ENCODE measurements at regions not wholly inside any gene's neighbourhood (a gene's known extent, or its start where the extent isn't known, plus 50 kb on each side); places are given as distances from the start of the nearest gene placed in this dataset.

DNA sequence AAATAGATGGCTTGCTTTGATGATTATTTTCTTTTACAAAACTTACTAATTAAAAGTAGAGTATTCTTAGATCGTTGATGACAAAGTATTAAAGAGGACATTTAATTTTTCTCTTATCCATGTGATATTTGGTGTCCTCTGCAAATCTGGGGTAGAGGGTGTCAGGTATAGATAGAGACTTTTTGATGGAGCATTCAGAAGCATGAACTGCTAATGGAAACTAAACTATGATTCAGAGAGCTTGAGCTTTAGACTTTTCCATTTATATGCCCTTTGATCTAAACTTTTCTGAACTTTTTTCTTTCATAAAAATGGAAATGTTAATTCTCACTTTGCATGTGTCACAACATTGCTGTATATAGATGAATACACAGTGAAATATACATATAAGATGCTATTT, 619.7 kb downstream of the PLCL1 start:
- ChIA-PET CTCF (interaction anchor here (0.6 to 1.0 kb wide), 2 partner anchors 28 to 70 kb away, joined by 3 read pairs; no protein-coding TSS in a partner anchor), POLR2A (ENCODE audit: low non-redundant PET) (no interaction called here)
- TF ChIP-seq, protein P1, sequence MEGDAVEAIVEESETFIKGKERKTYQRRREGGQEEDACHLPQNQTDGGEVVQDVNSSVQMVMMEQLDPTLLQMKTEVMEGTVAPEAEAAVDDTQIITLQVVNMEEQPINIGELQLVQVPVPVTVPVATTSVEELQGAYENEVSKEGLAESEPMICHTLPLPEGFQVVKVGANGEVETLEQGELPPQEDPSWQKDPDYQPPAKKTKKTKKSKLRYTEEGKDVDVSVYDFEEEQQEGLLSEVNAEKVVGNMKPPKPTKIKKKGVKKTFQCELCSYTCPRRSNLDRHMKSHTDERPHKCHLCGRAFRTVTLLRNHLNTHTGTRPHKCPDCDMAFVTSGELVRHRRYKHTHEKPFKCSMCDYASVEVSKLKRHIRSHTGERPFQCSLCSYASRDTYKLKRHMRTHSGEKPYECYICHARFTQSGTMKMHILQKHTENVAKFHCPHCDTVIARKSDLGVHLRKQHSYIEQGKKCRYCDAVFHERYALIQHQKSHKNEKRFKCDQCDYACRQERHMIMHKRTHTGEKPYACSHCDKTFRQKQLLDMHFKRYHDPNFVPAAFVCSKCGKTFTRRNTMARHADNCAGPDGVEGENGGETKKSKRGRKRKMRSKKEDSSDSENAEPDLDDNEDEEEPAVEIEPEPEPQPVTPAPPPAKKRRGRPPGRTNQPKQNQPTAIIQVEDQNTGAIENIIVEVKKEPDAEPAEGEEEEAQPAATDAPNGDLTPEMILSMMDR (conservative IDR thresholded peaks at IDR 0.05; ENCODE audit: low read depth) = no peak
- no peak overlapping the region for H3K27ac ChIP-seq
- DNase-seq (ENCODE audit: low spot score) = no peak

DNA sequence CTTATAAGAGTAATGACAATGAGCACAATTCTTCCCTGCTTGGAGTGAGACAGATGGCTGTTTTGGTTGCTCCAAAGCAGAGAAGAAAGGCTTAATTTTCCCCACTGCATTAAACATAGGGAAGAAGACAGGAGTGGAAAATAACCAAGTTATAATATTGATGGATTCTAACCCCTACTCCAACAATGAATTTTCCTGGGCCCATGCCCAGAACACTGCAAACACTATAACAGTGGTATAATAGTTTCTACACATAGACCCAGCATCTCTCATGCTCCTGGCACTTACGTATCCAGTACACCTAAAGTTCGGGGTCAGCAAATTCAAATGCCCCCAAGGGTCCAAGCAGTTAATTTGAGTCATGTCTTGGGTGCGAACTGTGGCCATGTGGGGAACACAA, 613.4 kb downstream of the PLCL1 start:
- ChIA-PET POLR2A (ENCODE audit: low non-redundant PET) (no interaction called here), CTCF (no interaction called here)
- TF ChIP-seq, protein P1 (conservative IDR thresholded peaks at IDR 0.05; ENCODE audit: low read depth) = no peak
- DNase-seq (ENCODE audit: low spot score) = no peak
- H3K27ac ChIP-seq = no peak overlapping the region

DNA sequence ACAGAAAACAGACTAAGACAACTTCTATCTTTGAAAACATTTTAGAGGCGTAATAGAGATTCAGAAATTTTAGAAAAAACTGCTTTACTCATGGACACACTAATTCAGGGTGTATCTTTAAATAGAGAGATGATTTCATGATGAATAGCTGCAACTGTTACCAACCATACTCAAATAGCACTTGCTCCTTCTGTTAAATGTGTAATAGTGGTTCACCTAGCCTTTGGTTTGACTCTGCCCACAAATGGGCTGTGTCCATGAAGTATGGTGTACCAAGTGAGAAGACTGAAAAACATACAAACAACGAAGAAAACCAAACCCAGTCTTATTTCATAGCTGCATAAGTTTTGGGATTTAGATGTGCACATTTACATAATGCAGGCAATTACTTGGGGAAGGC, 610.6 kb downstream of the PLCL1 start:
- DNase-seq (ENCODE audit: low spot score) = no peak
- POLR2A ChIA-PET (ENCODE audit: low non-redundant PET) = no interaction called here
- CTCF ChIA-PET = no interaction called here
- H3K27ac ChIP-seq = no peak overlapping the region
- TF ChIP-seq, protein P1 (conservative IDR thresholded peaks at IDR 0.05; ENCODE audit: low read depth) = no peak

DNA sequence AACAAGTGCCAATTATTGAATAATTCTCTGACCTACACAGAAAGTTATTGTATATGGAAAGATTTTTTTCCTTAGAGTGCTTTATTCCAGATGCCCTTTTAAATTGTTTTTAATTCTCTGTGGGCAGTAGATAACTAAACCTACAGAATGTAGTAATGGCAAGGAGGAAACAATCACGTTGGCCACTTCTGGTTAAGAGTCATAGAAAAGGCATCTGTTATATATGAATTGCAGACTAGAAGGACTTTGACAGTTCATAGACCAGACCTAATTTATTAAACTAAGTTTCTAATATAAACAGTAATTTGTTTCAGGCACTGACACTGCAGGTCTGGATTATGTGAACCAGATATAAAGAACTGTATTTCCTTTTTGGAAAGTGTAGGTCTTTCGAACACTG, 607.5 kb downstream of the PLCL1 start:
- H3K27ac ChIP-seq = no peak overlapping the region
- ChIA-PET POLR2A (ENCODE audit: low non-redundant PET) (no interaction called here), CTCF (no interaction called here)
- DNase-seq (ENCODE audit: low spot score) = no peak
- TF ChIP-seq, protein P1 (conservative IDR thresholded peaks at IDR 0.05; ENCODE audit: low read depth) = no peak

DNA sequence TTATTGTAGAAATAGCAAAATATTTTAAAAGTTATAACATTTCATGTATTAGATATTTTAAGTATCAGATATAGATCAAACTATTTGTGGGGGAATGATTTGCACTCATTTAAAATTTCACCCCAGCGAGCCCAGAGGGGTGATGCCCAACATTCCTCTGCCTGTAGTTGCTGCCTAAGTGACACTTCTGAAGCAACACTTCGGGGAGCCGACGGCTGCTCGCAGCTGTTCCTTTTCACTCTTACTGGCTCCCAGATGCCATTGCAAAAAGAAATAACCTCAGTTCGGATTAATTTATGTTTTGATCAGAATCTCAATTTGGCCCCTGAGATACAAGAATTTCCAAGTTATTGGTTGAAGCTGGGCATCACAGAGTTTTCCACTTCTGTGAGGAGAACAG, 603.8 kb downstream of the PLCL1 start:
- H3K27ac ChIP-seq = no peak overlapping the region
- POLR2A ChIA-PET (ENCODE audit: low non-redundant PET) = no interaction called here

DNA sequence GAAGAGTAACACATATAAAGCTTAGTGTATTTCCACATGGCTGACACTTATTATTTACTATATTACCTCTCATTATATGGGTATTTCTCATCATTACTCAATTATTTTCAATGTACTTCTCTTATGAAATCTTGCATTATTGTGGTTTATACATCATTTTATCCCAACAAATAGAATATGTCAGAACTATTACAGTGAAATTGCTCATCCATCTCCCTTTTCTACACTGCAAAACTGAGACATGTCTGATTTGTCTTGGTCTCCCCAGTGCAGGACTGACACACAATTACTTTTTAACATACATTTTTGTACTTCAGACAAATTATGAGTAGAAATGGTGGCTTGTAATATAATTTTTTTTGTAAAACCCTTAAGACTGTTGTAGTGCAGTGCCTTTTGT, 600.9 kb downstream of the PLCL1 start:
- DNase-seq (ENCODE audit: low spot score) = no peak
- TF ChIP-seq, protein P1 (conservative IDR thresholded peaks at IDR 0.05; ENCODE audit: low read depth) = no peak
- CTCF ChIA-PET = no interaction called here
- POLR2A ChIA-PET (ENCODE audit: low non-redundant PET) = no interaction called here
- no peak overlapping the region for H3K27ac ChIP-seq

More for the DNA sequence above, 603.8 kb downstream of the PLCL1 start:
- CTCF ChIA-PET = no interaction called here
- DNase-seq (ENCODE audit: low spot score) = no peak
- TF ChIP-seq, protein P1 (conservative IDR thresholded peaks at IDR 0.05; ENCODE audit: low read depth) = no peak

DNA sequence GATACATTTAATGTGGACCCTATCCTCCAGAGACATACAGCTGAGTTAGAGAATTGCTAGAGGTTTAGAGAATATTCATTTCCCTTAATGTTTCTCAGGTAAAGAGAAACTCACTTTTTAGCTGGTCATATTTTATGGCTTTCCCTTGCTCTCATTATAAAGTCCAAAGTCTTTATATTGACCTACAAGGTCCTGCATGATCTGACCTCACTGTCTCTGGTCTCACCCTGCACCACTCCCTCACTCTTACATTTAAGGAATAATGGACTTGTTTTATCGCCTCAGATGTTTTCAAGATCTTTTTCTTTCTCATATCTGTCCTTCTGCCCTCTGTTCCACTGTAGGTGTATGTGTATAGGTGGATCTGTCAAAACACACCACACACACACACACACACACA, 597.3 kb downstream of the PLCL1 start:
- no peak overlapping the region for H3K27ac ChIP-seq
- TF ChIP-seq, protein P1 (conservative IDR thresholded peaks at IDR 0.05; ENCODE audit: low read depth) = no peak
- ChIA-PET POLR2A (ENCODE audit: low non-redundant PET) (no interaction called here), CTCF (no interaction called here)
- no peak for DNase-seq (ENCODE audit: low spot score)

Measured in RWPE1 (cell line).